Body of pancreas (tissue), 4 donors: ENCODE measurements at regions not wholly inside any gene's neighbourhood (a gene's known extent, or its start where the extent isn't known, plus 50 kb on each side); places are given as distances from the start of the nearest gene placed in this dataset.
"Not testable (repeated sequence)": the region's sequence is repeated elsewhere in the genome, so short reads cannot be mapped to it uniquely, and the experiment has no call there.

Experiments used
- CTCF ChIP-seq, 7 experiments: fragments of 450-650 bp in 4 of 7; fragments of 200-600 bp in 3 of 7; sonication (generic) in 3 of 7; IDR thresholded peaks; one replicate each; pipeline ENCODE4 v1.5.1; 2016 to 2019; ENCODE audit warnings: antibody characterized with exemption in 7 of 7
- POLR2A ChIP-seq, 3 donors: fragments of 450-650 bp; IDR thresholded peaks; one replicate each; pipeline ENCODE4 v1.6.1; 2016; ENCODE audit warnings: antibody characterized with exemption in 3 of 3, mild to moderate bottlenecking in 2 of 3

- TF ChIP-seq CTCF, POLR2A (IDR thresholded peaks at IDR 0.05): not testable (repeated sequence)
Measured at GRCh38 chr11:101245635-101246034, 116.0 kb upstream of the PGR start.
